Osteoblast (primary cell): ENCODE measurements at regions not wholly inside any gene's neighbourhood (a gene's known extent, or its start where the extent isn't known, plus 50 kb on each side); places are given as distances from the start of the nearest gene placed in this dataset.

Experiments
- DNase-seq: peaks from one replicate; pipeline ENCODE4 v3.0.0; 2011; ENCODE audit warnings: low spot score, mixed read lengths; ENCODE audit not compliant: insufficient read length; ENCODE audit errors: missing footprints
- H2AFZ ChIP-seq: 2 replicates; pipeline ENCODE4 v1.6.0; 2011; ENCODE audit warnings: mild to moderate bottlenecking, low read length
- H3K27ac ChIP-seq: 2 replicates; pipeline ENCODE4 v1.5.1; 2011; ENCODE audit warnings: mild to moderate bottlenecking, low read depth, low read length, moderate library complexity
- H3K27me3 ChIP-seq: 2 replicates; pipeline ENCODE4 v1.6.0; 2012; ENCODE audit warnings: mild to moderate bottlenecking, control low read depth, inconsistent platforms, low read length, moderate library complexity; ENCODE audit not compliant: insufficient read depth
- H3K36me3 ChIP-seq: 2 replicates; pipeline ENCODE4 v1.5.1; 2011; ENCODE audit warnings: mild to moderate bottlenecking, low read length, control low read depth, moderate library complexity; ENCODE audit not compliant: insufficient read depth
- H3K4me1 ChIP-seq: 2 replicates; pipeline ENCODE4 v1.5.1; 2011; ENCODE audit warnings: mild to moderate bottlenecking, low read length, control low read depth, moderate library complexity; ENCODE audit not compliant: insufficient read depth
- H3K4me2 ChIP-seq: 2 replicates; pipeline ENCODE4 v1.6.0; 2011; ENCODE audit warnings: mild to moderate bottlenecking, low read length; ENCODE audit not compliant: insufficient read depth
- H3K4me3 ChIP-seq: fragments of 200-600 bp; sonication (generic); 3 replicates; pipeline ENCODE4 v1.5.1; 2012; ENCODE audit warnings: mild to moderate bottlenecking, low read length, inconsistent platforms; ENCODE audit not compliant: insufficient read depth
- H3K79me2 ChIP-seq: 2 replicates; pipeline ENCODE4 v1.6.0; 2012; ENCODE audit warnings: mild to moderate bottlenecking, low read length, control low read depth, inconsistent platforms; ENCODE audit not compliant: insufficient read depth
- H3K9me3 ChIP-seq: 2 replicates; pipeline ENCODE4 v1.5.1; 2011; ENCODE audit warnings: low read depth, low read length, control low read depth
- H4K20me1 ChIP-seq: 2 replicates; pipeline ENCODE4 v1.6.0; 2012; ENCODE audit warnings: mild to moderate bottlenecking, low read length, control low read depth; ENCODE audit not compliant: insufficient read depth
- CTCF ChIP-seq: IDR thresholded peaks from 2 replicates; pipeline ENCODE4 v1.5.1; 2011; ENCODE audit warnings: mild to moderate bottlenecking, low read depth, low read length, moderate library complexity; ENCODE audit errors: extremely low read depth

- H3K4me3 ChIP-seq: no peak overlapping the region
- no peaks in the 10 kb centered on the region for H4K20me1 ChIP-seq
- TF ChIP-seq CTCF: no peak
- no peaks in the 10 kb centered on the region for H3K79me2 ChIP-seq
- H3K4me2 ChIP-seq: no peak overlapping the region
- H2AFZ ChIP-seq: no peak overlapping the region
- no peak for DNase-seq
- H3K4me1 ChIP-seq: no peaks in the 10 kb centered on the region
- H3K9me3 ChIP-seq: no peaks in the 10 kb centered on the region
- H3K36me3 ChIP-seq: no peaks in the 10 kb centered on the region
- H3K27ac ChIP-seq: no peak overlapping the region
- H3K27me3 ChIP-seq: peaks cover 15% of the 10 kb centered on the region
Observed at GRCh38 chr15:88714782-88715372, 76.1 kb downstream of the ISG20 start.

GRCh38 chr15:88716543-88717381, 77.9 kb downstream of the ISG20 start:
- no peaks in the 10 kb centered on the region for H3K79me2 ChIP-seq
- no peaks in the 10 kb centered on the region for H3K36me3 ChIP-seq
- DNase-seq: no peak
- no peaks in the 10 kb centered on the region for H3K4me1 ChIP-seq
- H3K9me3 ChIP-seq: no peaks in the 10 kb centered on the region
- H4K20me1 ChIP-seq: no peaks in the 10 kb centered on the region
- TF ChIP-seq CTCF: no peak
- peaks cover 12% of the 10 kb centered on the region for H3K27me3 ChIP-seq
- H3K4me3 ChIP-seq: no peak overlapping the region
- H3K27ac ChIP-seq: no peak overlapping the region
- no peak overlapping the region for H3K4me2 ChIP-seq
- H2AFZ ChIP-seq: no peak overlapping the region

- H3K9me3 ChIP-seq: no peaks in the 10 kb centered on the region
- peaks cover 12% of the 10 kb centered on the region for H3K27me3 ChIP-seq
- no peak overlapping the region for H3K4me2 ChIP-seq
- no peaks in the 10 kb centered on the region for H4K20me1 ChIP-seq
- no peak for TF ChIP-seq CTCF
- H3K27ac ChIP-seq: no peak overlapping the region
- H3K4me3 ChIP-seq: no peak overlapping the region
- H3K4me1 ChIP-seq: no peaks in the 10 kb centered on the region
- peak overlapping the region; percentile 65 for H2AFZ ChIP-seq
- H3K79me2 ChIP-seq: no peaks in the 10 kb centered on the region
- H3K36me3 ChIP-seq: no peaks in the 10 kb centered on the region
- no peak for DNase-seq
Observed at GRCh38 chr15:88717382-88718031, 78.7 kb downstream of the ISG20 start.

GRCh38 chr15:88718731-88719130, 79.9 kb downstream of the ISG20 start:
- no peak for TF ChIP-seq CTCF
- no peak for DNase-seq
- H3K27ac ChIP-seq: no peak overlapping the region
- H3K36me3 ChIP-seq: no peaks in the 10 kb centered on the region
- peaks cover 6% of the 10 kb centered on the region for H3K27me3 ChIP-seq
- H4K20me1 ChIP-seq: no peaks in the 10 kb centered on the region
- H2AFZ ChIP-seq: no peak overlapping the region
- no peak overlapping the region for H3K4me2 ChIP-seq
- H3K79me2 ChIP-seq: no peaks in the 10 kb centered on the region
- H3K4me1 ChIP-seq: no peaks in the 10 kb centered on the region
- no peaks in the 10 kb centered on the region for H3K9me3 ChIP-seq
- no peak overlapping the region for H3K4me3 ChIP-seq
